Right lobe of liver (tissue), 6 donors: ENCODE measurements at regions not wholly inside any gene's neighbourhood (a gene's known extent, or its start where the extent isn't known, plus 50 kb on each side); places are given as distances from the start of the nearest gene placed in this dataset.

Experiments used
- ATAC-seq, 4 donors: fragments of 200-7000 bp; cut with Tn5 transposase; one replicate each; pipeline ENCODE4 v1.9.1; 2020; ENCODE audit warnings: mild to moderate bottlenecking in 4 of 4, moderate library complexity in 4 of 4
- DNase-seq, 3 donors: peaks; one replicate each; pipeline ENCODE4 v3.0.0-alpha.2; 2020
- H3K27ac ChIP-seq, 3 donors: fragments of 200-600 bp; one replicate each; pipeline ENCODE4 v1.8.0; 2022
- H3K27me3 ChIP-seq, 2 donors: fragments of 200-600 bp; one replicate each; pipeline ENCODE4 v1.8.0; 2022
- H3K36me3 ChIP-seq, 4 donors: fragments of 200-600 bp; sonication (generic) in 1 of 4; one replicate each; pipeline versions ENCODE4 v1.5.1 to v1.8.0; 2017 to 2022; ENCODE audit warnings: control low read depth in 1 of 4
- H3K4me1 ChIP-seq, 4 donors: fragments of 200-600 bp; sonication (generic) in 1 of 4; one replicate each; pipeline versions ENCODE4 v1.5.1 to v1.8.0; 2017 to 2022; ENCODE audit warnings: control low read depth in 1 of 4
- H3K4me3 ChIP-seq, 3 donors: fragments of 200-600 bp; one replicate each; pipeline ENCODE4 v1.8.0; 2022
- H3K9me3 ChIP-seq, 4 donors: fragments of 200-600 bp; sonication (generic) in 1 of 4; one replicate each; pipeline versions ENCODE4 v1.5.1 to v1.8.0; 2017 to 2022; ENCODE audit warnings: control low read depth in 1 of 4
- CTCF ChIP-seq, 4 donors: fragments of 200-600 bp in 3 of 4; fragments of 450-650 bp in 1 of 4; IDR thresholded peaks; one replicate each; pipeline versions ENCODE4 v1.5.1 to v1.8.0; 2016 to 2022; ENCODE audit warnings: antibody characterized with exemption in 4 of 4, mild to moderate bottlenecking in 2 of 4
- POLR2A ChIP-seq: fragments of 450-650 bp; IDR thresholded peaks from one replicate; pipeline ENCODE4 v1.6.1; 2017; ENCODE audit warnings: antibody characterized with exemption, mild to moderate bottlenecking
- WGBS: methylation state at CpG from one replicate; pipeline ENCODE4 v1.1.6; 2018; ENCODE audit warnings: low coverage, low lambda C conversion rate; ENCODE audit not compliant: insufficient coverage; ENCODE audit errors: missing lambda C conversion rate; 5-methylcytosine and 5-hydroxymethylcytosine counted together
- intact Hi-C, 2 donors: fragments of 100-400 bp; cut with DNase I; formaldehyde crosslinking; loops; one replicate each; pipeline versions ENCODE4 v1.11.2 to v1.14.1; 2022
- donor health status: DM: no; HTN: yes; CAD: no.
- donor health status: DM: no; HTN: no; CAD: no.
- donor health status: DM: no; HTN: no; CAD: no.
- donor health status: DM: no; HTN: yes; CAD: no.
- donor health status: DM: no; HTN: yes; CAD: no.

- intact Hi-C loops: no loop called here
- Histone ChIP-seq H3K36me3 (no peaks in the 10 kb centered on the region), H3K27me3 (no peaks in the 10 kb centered on the region), H3K4me3 (no peak overlapping the region), H3K27ac (no peak overlapping the region), H3K9me3 (no peaks in the 10 kb centered on the region), H3K4me1 (no peaks in the 10 kb centered on the region)
- DNase-seq (no peak), ATAC-seq (no peak)
- TF ChIP-seq POLR2A (no peak), CTCF (IDR thresholded peaks at IDR 0.05) (no peak)
- WGBS: 24% methylated on average over 4 of the region's 4 CpGs
These were observed 1003.7 kb upstream of the SLIT2 start for GRCh38 chr4:19248023-19248422.

GRCh38 chr4:19241895-19242294, 1009.8 kb upstream of the SLIT2 start:
- intact Hi-C loops: no loop called here
- no peak for ATAC-seq
- Histone ChIP-seq H3K4me3 (no peak overlapping the region), H3K27ac (no peak overlapping the region), H3K9me3 (no peaks in the 10 kb centered on the region), H3K4me1 (no peaks in the 10 kb centered on the region), H3K36me3 (no peaks in the 10 kb centered on the region), H3K27me3 (no peaks in the 10 kb centered on the region)
- 34% methylated on average over 4 of the region's 4 CpGs for WGBS
- no peak for DNase-seq
- TF ChIP-seq POLR2A: no peak
- TF ChIP-seq CTCF (IDR thresholded peaks at IDR 0.05): no peak

GRCh38 chr4:19239565-19239964, 1012.1 kb upstream of the SLIT2 start:
- no peaks in the 10 kb centered on the region for H3K36me3 ChIP-seq
- H3K27ac ChIP-seq: no peak overlapping the region
- TF ChIP-seq POLR2A (no peak), CTCF (IDR thresholded peaks at IDR 0.05) (no peak)
- intact Hi-C loops: no loop called here
- H3K27me3 ChIP-seq: no peaks in the 10 kb centered on the region
- ATAC-seq: no peak
- H3K9me3 ChIP-seq: no peaks in the 10 kb centered on the region
- H3K4me1 ChIP-seq: no peaks in the 10 kb centered on the region
- no peak overlapping the region for H3K4me3 ChIP-seq
- DNase-seq: no peak
- WGBS: 48% methylated on average over 2 of the region's 2 CpGs

- Histone ChIP-seq H3K27ac (no peak overlapping the region), H3K27me3 (no peaks in the 10 kb centered on the region), H3K4me1 (no peaks in the 10 kb centered on the region), H3K4me3 (no peak overlapping the region), H3K9me3 (no peaks in the 10 kb centered on the region), H3K36me3 (no peaks in the 10 kb centered on the region)
- TF ChIP-seq POLR2A (no peak), CTCF (IDR thresholded peaks at IDR 0.05) (no peak)
- 25% methylated on average over 2 of the region's 2 CpGs for WGBS
- intact Hi-C loops: no loop called here
- ATAC-seq (no peak), DNase-seq (no peak)
These were observed 1015.2 kb upstream of the SLIT2 start for GRCh38 chr4:19236473-19236872.

- DNase-seq (no peak), ATAC-seq (no peak)
- no peak overlapping the region for H3K27ac ChIP-seq
- TF ChIP-seq CTCF (IDR thresholded peaks at IDR 0.05) (no peak), POLR2A (no peak)
- no peaks in the 10 kb centered on the region for H3K9me3 ChIP-seq
- H3K4me1 ChIP-seq: no peaks in the 10 kb centered on the region
- 52% methylated on average over 3 of the region's 3 CpGs for WGBS
- no peaks in the 10 kb centered on the region for H3K36me3 ChIP-seq
- no peak overlapping the region for H3K4me3 ChIP-seq
- no peaks in the 10 kb centered on the region for H3K27me3 ChIP-seq
- intact Hi-C loops: no loop called here
These were observed 1020.7 kb upstream of the SLIT2 start for GRCh38 chr4:19230906-19231545.
